LHCN-M2 (cell line): ENCODE measurements at regions not wholly inside any gene's neighbourhood (a gene's known extent, or its start where the extent isn't known, plus 50 kb on each side); places are given as distances from the start of the nearest gene placed in this dataset.

ENCODE experiments used
- DNase-seq: peaks from one replicate; pipeline ENCODE4 v3.0.0-alpha.2; 2012; ENCODE audit warnings: low read depth

DNA sequence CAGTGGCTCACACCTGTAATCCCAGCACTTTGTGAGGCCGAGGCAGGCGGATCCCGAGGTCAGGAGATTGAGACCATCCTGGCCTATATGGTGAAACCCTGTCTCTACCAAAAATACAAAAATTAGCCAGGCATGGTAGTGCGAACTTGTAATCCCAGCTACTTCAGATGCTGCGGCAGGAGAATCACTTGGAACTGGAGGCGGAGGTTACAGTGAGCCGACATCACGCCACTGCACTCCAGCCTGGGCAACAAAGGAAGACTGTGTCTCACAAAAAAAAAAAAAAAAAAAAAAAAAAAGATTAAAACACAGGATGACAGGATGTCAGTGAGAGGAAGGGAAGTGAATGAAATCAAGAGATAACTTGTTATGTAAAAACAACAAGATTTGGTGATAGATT is 1158.5 kb downstream of the PCDH9 start:
- DNase-seq, result no peak

GRCh38 chr13:66071029-66071428 is 1159.1 kb downstream of the PCDH9 start:
- no peak for DNase-seq

DNA sequence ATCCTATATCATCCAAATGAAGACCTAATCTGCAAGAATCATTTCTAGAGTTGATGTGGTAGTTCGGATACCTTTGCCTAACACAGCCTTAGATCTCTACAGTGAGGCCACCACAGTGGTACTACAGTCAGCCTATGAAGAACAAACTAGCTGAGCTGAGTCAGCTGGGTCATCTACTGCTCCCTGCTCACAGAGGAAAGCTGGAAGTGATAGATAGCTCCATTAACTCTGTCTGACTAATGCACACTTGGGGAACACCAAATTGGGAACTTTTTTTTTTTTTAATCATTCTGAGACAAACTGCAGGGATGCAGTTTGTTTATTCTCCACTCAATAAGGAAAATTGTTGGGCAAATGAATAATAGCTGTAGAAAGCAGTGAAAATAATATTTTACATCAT is 1160.6 kb downstream of the PCDH9 start:
- DNase-seq, result peak; percentile 46

DNA sequence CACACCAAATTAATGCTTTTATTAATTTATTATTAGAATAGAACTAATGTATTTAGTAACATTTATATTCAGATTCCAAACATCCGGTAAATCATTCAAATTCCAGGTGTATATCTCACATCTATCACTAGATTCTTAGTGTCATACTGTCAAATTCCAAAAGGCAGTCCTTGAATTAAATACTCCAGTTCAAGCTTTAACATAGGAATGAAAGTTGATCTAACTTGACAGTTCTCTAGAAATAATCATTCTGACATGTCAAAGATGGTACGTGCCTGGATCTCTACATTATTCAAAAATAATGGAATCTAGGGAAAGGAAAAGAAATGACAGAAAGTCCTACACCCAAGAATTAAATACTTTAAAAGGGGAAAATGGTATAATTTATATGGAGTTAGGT is 1161.5 kb downstream of the PCDH9 start:
- no peak for DNase-seq

GRCh38 chr13:66048888-66049287 is 1181.2 kb downstream of the PCDH9 start:
- DNase-seq, result no peak

- peak; percentile 1 for DNase-seq
These were observed 1189.6 kb downstream of the PCDH9 start for GRCh38 chr13:66040506-66040905.

- no peak for DNase-seq
These were observed 1193.0 kb downstream of the PCDH9 start for GRCh38 chr13:66037096-66037495.

- no peak for DNase-seq
These were observed 1193.5 kb downstream of the PCDH9 start for GRCh38 chr13:66036636-66037035.

DNA sequence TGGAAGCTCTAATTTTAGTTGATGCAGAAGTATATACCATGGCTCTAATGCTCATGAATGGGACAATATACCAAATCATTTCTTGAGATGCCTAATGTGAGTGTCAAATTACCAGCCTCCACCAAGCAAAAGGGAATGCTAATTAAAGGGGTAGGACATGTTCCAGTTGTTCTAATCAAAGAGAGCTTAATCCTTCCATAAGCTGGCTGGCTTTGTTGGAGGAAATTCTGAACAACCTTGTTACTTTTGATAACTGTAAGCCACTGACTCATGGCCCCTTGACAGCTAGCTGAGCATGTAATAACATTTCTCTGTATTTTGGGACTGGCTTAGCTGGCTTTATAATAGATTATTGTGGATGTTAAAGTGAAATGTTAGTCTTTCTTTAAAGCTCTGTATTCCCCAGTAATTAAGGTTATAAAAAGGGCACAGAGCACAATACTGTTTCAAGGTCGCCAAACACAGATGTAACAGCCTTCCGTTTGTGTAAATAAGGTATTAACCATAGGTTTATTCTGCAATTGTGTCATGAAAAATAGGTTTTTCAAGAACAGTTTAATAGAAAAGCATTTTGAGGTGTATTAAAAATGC is 1194.0 kb downstream of the PCDH9 start:
- peak; percentile 19 for DNase-seq

DNA sequence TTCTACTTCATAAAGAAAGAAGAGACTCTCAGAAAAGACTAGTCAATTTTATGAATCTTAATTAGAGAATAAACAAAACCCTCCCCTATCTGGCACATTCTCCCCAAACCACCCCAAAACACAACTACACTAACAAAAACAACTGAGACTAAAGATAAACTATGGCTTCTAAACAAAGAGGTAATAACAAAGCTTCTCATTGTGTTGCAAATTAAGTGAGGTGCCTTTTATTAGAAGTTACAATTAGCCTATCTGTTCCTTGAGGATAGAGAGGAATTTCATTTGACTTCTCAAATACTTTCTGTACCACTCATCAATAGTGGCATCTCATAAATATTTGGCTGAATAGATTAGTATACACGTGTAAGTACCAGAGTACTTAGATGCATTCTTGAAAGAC is 1196.2 kb downstream of the PCDH9 start:
- DNase-seq, result no peak

DNA sequence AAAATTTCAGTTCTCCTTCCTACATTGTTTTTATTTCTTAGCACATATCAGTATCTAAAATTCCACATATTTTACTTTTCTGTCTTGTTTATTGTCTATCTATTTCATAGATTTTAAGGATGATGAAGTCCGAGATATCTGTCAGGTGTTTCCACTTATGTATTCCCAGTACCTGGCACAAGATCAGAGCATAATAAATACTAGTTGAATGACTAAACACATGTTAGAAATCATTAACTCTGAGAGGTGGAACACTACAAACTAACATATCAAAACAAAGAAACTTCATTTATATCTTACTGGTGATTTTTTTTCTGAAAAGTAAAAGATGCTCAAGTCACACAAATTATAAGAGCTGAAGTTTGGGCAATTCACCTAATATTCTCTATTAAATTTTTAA is 1208.3 kb downstream of the PCDH9 start:
- DNase-seq, result no peak

DNA sequence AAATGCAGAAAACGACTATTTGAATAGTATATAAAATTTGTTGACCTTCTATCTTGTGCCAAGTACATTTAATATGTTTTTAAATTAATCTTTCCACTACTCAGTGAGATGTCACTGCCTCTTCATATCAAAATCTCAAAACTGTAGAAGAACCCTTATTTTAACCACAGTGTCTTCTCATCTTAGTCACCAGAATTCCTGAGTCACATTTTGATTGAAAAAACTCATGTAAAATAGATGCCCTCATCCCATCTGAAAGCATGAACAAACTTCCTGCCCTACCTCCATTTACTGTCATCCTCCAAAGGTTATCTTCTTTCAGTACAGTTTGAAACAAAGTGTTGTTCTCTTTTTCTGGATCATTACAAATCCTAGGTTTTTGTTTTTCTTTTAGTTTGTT is 1215.4 kb downstream of the PCDH9 start:
- peak; percentile 47 for DNase-seq

GRCh38 chr13:66009241-66009640 is 1220.9 kb downstream of the PCDH9 start:
- no peak for DNase-seq

DNA sequence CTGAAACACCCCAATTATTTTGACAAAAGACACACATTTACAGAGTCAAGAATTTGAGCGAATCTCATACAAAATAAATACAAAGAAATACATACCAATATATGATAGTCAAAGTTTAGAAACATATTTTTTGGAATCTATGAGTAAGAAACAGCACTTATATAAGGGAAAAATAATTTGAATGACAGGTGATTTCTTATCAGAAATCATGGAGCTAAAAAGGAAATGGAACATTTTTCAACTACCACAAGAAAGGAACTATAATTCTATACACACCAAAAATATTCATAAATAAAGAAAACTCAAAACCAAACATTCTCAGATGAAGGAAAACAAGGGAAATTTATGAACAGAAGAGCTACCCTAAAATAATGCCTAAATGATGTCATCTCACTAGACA is 1226.6 kb downstream of the PCDH9 start:
- no peak for DNase-seq

DNA sequence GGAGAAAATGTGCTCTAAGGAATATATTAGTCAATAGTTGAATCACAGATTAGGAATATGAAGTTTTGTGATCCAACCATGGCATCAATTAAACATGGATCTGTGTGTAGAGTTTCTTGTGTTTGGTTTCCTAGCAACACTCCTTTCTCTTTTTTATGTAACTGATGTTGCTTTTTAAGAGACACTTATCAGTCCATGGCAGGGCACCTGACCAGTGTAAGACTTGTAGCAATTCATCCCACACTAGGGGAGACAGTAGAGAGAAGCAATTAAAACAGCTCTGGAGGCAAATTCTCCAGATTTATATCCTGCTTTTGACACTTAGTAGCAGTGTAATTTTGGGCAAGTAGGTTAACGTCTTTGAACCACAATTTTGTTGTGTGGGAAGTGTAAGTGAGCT is 1229.0 kb downstream of the PCDH9 start:
- no peak for DNase-seq

GRCh38 chr13:65999411-65999810 is 1230.7 kb downstream of the PCDH9 start:
- no peak for DNase-seq

- no peak for DNase-seq
These were observed 1239.5 kb downstream of the PCDH9 start for GRCh38 chr13:65990684-65991083.

DNA sequence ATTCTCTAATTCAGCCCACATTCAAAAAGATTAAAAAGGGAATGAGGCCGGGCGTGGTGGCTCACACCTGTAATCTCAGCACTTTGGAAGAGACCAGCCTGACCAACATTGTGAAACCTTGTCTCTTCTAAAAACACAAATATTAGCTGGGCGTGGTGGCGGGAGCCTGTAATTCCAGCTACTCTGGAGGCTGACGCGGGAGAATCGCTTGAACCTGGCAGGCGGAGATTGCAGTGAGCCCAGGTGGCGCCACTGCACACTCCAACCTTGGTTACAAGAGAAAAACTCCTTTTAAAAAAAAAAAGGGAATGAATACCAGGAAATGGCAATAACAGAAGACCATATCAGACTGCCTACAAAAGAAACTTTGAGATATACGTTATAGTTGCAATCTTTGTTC is 1244.5 kb downstream of the PCDH9 start:
- no peak for DNase-seq

DNA sequence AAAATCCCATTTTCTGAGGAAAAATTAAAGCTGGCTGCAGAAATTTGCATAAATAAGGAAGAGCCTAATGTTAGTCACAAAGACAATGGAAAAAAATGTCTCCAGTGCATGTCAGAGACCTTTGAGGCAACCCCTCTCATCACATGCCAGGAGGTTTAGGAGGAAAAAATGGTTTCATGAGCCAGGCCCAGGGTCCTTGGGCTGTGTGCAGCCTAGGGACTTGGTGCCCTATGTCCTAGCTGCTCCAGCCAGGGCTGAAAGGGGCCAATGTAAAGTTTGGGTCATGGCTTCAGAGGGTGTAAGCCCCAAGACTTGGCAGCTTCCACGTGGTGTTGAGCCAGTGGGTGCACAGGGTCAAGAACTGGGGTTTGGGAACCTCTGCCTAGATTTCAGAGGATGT is 1252.6 kb downstream of the PCDH9 start:
- no peak for DNase-seq

GRCh38 chr13:65971541-65971940 is 1258.6 kb downstream of the PCDH9 start:
- DNase-seq, result no peak

GRCh38 chr13:65966991-65967451 is 1263.1 kb downstream of the PCDH9 start:
- DNase-seq, result peak; percentile 71

- DNase-seq, result peak; percentile 48
These were observed 1264.6 kb downstream of the PCDH9 start for GRCh38 chr13:65965501-65965900.

- DNase-seq, result peak; percentile 45
These were observed 1265.5 kb downstream of the PCDH9 start for GRCh38 chr13:65964672-65965071.

- no peak for DNase-seq
These were observed 1270.8 kb downstream of the PCDH9 start for GRCh38 chr13:65959305-65959704.
